NCI-H2196 (cell line): ENCODE measurements at regions not wholly inside any gene's neighbourhood (a gene's known extent, or its start where the extent isn't known, plus 50 kb on each side); places are given as distances from the start of the nearest gene placed in this dataset.
"Not testable (repeated sequence)": the region's sequence is repeated elsewhere in the genome, so short reads cannot be mapped to it uniquely, and the experiment has no call there.

Source experiments
- DNase-seq: peaks from one replicate; lab custom pipeline; 2025; ENCODE audit not compliant: unreplicated experiment; lab: John Stamatoyannopoulos, UW

DNA sequence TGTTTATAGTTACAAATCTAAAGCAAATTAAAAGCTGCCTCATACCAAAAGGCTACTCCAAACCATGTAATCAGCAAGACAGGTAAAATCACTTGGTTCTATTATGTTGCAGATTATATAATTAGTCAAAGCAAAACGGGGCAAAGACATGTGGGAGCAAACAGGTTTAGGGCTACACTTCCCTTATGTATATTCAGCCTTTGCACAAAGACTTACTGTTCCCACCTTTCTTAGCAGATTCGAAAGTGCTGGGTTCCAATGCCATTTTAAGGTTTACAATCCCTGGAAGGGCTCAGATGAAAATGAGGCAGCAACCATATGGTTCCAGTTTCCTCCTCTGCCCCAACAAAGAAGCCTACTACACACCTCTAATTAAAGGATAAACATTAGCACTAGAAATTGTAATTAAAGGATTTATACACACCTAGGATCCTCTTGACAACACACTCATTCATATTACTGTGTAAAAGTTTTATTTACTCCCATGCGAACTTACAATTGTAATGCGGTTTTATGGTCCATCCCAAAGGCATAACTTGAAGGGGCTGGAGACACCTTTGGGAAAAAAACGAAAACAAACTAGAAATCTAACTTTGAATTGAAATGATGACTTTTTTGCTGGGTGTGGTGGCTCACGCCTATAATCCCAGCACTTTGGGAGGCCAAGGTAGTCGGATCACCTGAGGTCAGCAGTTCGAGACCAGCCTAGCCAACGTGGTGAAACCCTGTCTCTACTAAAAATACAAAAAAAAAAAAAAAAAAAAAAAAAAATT, 117.3 kb upstream of the PKN2 start:
- no peak for DNase-seq

DNA sequence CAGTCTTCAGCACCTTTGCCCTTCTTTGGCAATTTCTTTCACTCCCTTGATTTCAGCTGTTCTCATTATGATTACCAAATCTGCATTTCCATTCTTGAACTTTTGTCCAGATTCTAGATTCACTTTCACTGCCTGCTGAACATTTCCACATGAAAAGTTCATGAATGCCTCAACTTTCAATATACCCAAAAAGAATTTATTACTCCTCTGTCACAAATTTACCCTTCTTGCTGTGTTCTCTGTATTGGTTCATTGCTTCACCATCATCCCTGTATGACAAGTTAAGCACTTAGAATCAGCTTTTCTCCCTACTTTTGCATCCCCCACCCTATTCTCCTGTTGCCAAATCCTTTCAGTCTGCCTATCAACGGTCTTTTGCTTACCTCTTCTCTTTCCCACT, 112.6 kb upstream of the PKN2 start:
- no peak for DNase-seq

DNA sequence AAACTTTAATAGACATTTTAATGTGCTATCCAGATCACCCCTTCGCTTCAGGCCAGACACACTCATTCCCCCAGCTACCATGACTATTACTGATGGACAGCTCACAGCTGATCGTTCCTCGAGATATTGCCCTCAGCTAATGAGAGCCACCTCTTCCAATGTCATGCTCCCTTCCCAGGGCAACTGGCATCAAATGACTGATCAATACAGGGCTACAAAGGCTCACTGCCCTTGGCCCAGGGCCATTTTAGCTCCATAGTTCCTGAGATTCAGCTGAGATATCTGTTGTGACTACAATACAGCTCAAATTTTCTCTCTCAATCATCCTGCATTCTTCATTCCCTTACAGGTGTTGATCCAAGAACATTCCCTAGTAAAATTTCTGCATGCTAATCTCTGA, 104.5 kb upstream of the PKN2 start:
- DNase-seq, result no peak

DNA sequence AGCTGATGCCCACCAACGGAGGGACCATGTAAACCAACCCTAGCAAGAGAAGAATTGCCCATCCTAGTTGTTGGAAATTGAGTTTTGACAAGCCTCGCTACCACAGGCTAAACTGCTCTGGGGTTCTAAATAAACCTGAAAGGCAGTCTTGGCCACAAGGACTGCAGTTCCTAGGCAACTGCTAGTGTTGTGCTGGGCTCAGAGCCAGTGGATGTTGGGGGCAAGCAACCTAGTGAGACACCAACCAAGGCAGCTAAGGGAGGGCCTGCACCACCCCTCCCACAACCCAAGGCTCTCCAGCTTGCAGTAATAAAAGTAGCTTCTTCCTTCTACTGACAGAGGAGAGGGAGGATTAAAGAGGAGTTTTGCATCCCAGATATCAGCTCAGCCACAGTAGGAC, 102.4 kb upstream of the PKN2 start:
- DNase-seq, result no peak

DNA sequence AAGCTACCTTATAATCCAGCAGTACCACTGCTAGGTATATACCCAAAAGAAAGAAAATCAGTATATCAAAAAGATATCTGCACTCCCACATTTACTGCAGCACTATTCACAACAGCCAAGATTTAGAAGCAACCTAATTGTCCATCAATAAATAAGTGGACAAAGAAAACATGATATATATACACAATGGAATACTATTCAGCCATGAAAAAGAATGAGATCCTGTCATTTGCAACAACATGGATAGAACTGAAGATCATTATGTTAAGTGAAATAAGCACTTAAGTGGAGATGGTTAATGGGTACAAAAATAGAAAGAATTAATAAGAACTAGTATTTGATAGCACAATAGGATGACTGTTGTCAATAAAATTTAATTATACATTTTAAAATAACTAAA, 90.7 kb upstream of the PKN2 start:
- DNase-seq, result no peak

DNA sequence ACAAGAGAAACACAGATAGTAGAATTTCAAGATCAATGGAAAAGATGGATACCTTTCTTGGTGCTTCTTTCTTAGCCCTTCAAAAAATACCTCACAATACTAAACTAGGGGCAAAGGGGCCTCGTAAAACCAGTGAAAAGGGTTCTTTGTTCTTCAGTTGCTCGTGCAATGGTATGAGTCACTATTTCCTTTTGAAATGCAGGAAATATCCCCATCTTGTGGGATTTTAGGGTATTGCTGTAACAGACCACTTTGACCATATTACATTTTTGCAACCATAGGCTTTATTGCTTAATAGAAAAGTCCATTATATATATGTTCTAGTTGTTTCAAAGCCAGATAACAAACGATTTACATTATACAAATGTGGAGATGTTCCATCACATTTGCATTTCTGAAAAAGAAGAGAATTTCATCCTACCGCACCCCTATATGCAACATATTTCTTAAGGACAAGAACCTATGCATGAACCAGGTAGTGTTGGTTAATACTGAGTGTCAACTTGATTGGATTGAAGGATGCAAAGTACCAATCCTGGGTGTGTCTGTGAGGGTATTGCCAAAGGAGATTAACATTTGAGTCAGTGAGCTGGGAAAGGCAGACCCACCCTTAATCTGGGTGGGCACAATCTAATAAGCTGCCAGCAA, 88.6 kb upstream of the PKN2 start:
- peak; percentile 4 for DNase-seq

DNA sequence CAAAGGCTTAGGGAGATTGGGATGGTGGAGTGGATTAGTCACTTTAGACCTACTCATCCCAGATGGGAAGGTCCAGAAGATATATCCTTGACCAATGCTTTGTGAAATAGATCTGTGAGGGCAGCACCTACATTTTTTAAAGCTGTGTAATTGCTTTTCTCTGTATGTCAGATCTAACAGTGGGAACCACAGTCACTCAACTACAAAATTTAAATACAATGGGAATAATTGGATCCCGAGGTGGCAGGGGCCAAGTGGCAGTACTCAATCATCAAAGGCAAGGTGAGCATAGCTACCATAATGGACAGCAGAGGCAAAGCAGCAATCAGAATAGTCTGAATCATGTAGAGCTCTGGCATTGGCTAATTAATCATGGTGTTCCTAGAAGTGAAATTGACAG, 86.1 kb upstream of the PKN2 start:
- DNase-seq, result not testable (repeated sequence)

DNA sequence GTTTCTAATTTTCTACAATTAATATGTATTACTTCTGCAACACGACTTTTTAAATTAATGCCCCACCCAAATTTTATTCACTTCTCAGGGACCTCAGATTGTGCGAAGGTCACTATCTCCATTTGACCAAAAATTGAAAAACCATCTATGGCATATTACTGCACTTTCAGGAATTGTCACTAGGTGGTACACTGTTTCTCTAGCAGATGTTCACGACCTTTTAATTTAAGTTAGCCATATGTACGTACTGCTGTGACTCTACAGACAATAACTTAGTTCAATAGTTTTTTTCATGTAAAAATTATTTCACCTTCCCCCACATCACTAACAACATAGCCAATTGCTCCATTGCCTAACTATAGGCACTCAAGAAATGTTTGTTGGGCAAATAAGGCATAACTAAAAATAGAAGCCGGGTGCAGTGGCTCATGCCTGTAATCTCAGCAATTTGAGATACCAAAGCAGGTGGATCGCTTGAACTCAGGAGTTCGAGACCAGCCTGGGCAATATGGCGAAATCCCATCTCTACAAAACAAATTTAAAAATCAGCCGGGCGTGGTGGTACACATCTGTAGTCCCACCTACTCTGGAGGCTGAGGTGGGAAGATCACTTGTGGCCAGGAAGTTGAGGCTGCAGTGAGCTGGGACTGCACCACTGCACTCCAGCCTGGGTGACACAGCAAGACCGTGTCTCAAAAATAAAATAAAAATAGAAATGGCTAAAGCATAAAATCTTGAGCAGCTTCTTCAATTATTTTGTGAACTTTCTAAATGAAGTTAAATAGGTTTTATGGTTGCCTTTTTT, 75.7 kb upstream of the PKN2 start:
- DNase-seq, result peak; percentile 25

DNA sequence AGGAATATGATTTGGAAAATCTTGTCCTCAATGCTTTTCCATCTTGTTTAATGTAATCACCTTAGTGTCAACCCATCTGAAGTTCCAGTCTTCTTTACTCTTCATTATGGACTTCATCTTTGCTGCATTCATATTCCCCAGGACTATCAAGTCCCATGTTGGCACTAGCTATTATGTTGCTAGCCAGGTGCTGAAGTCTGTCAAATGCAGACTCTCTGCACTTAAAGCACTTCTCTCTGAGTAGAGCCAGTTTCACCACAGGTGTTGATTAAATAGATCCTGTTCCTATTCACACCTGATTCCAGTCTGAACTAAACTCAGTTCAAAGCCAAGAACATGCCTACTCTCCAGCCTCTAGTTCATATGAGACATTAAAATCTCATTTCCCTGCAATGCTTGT, 75.0 kb upstream of the PKN2 start:
- DNase-seq, result peak; percentile 49

DNA sequence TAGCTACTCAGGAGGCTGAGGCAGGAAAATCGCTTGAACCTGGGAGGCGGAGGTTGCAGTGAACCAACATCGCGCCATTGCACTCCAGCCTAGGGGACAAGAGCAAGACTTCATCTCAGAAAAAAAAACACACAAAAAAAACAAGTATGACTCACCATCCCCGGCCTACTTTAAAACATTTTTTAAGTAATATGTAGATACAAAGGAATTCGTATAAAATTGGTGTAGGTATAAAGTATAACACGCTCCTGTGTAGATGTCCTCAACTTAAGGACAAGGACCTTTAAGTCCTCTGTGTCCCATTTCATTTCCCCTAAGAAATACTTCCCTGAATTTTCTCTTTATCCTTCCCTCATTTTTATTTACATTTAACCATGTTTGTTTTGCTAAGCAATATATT, 73.4 kb upstream of the PKN2 start:
- no peak for DNase-seq

DNA sequence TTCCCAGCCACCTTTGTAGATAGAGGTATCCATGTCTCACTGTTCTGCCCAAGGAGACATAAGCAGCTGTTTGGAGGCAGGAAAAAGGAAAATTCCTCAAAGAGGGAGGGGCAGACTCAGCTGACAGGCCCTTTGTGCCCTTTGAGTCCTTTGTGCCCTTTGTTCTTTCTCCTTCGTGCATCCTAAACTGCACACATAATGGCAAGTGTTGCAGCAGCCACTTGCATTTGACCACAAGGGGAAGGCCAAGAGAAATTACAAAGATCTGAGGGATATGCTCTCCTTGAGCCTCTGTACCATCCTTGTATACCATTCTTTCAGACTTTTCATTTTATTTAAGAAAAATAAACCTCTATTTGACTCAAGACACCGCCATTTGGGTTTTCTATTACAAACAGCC, 71.8 kb upstream of the PKN2 start:
- DNase-seq, result no peak

DNA sequence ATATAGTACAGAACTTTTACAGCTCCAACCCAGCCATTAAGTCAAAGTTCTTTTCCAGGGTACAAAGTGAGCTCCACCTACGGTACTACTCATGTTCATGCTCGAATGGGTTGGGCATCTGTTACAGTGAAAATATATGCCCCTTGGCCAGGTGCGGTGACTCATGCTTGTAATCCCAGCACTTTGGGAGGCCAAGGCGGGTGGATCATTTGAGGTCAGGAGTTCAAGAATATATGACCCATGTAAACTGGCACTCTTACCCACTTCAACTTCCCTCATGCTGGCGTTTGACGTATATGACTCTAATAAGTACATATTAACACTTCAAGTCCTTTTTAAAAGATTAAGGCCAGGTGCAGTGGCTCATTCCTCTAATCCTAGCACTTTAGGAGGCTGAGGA, 71.3 kb upstream of the PKN2 start:
- peak; percentile 42 for DNase-seq

DNA sequence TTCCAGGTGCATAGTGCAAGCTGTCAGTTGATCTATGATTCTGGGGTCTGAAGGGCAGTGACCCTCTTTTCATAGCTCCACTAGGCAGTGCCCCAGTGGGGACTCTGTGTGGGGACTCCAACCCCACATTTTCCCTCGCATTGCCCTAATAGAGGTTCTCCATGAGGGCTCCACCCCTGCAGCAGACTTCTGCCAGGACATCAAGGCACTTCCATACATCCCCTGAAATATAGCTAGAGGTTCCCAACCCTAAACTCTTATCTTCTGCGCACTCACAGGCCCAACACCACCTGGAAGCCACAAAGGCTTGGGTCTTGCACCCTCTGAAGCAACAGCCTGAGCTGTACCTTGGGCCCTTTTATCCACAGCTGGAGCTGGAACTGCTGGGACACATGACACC, 65.7 kb upstream of the PKN2 start:
- no peak for DNase-seq

DNA sequence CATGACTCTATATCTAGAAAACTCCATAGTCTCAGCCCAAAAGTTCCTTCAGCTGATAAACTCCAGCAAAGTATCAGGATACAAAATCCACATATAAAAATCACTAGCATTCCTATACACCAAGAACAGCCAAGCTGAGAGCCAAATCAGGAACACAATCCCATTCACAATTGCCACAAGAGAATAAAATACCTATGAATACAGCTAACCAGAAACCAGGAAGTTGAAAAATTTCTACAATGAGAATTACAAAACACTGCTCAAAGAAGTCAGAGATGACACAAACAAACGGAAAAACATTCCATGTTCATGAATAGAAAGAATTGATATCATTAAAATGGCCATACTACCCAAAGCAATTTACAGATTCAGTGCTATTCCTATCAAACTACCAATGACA, 61.0 kb upstream of the PKN2 start:
- not testable (repeated sequence) for DNase-seq
